AG04449 (cell line): ENCODE measurements at regions not wholly inside any gene's neighbourhood (a gene's known extent, or its start where the extent isn't known, plus 50 kb on each side); places are given as distances from the start of the nearest gene placed in this dataset.

ENCODE experiments used
- CTCF ChIA-PET: fragments of 350-600 bp; formaldehyde crosslinking; extraction: SDS; loops from one replicate; lab custom pipeline; 2021; ENCODE audit warnings: antibody characterized with exemption; lab: Yijun Ruan, JAX
- POLR2A ChIA-PET: fragments of 400-600, 350-600 bp; formaldehyde crosslinking; extraction: SDS; loops from one replicate; lab custom pipeline; 2020; ENCODE audit warnings: antibody characterized with exemption, inconsistent platforms; lab: Yijun Ruan, JAX
- DNase-seq: peaks from one replicate; pipeline ENCODE4 v3.0.0-alpha.2; 2010; ENCODE audit warnings: low read depth, low spot score
- H3K4me3 ChIP-seq: 2 replicates; pipeline ENCODE4 v1.5.1; 2011; ENCODE audit warnings: low read depth, mild to moderate bottlenecking, control low read depth, low read length
- CTCF ChIP-seq: IDR thresholded peaks from one replicate; pipeline ENCODE4 v1.5.1; 2011; ENCODE audit warnings: mild to moderate bottlenecking, moderate library complexity, low read length, control low read depth, inconsistent platforms; ENCODE audit not compliant: insufficient read depth; ENCODE audit errors: missing control alignments

- CTCF ChIA-PET: no interaction called here
- no peak for TF ChIP-seq CTCF
- POLR2A ChIA-PET: no interaction called here
- no peak overlapping the region for H3K4me3 ChIP-seq
- no peak for DNase-seq
Measured at GRCh38 chr13:87783366-87783765, 112.2 kb downstream of the SLITRK5 start.

- POLR2A ChIA-PET: no interaction called here
- no peak for DNase-seq
- no peak overlapping the region for H3K4me3 ChIP-seq
- CTCF ChIA-PET: no interaction called here
- no peak for TF ChIP-seq CTCF
Measured at GRCh38 chr13:87788363-87788762, 117.2 kb downstream of the SLITRK5 start.

- CTCF ChIA-PET: no interaction called here
- DNase-seq: no peak
- TF ChIP-seq CTCF: no peak
- H3K4me3 ChIP-seq: no peak overlapping the region
- POLR2A ChIA-PET: no interaction called here
Measured at GRCh38 chr13:87792878-87793277, 121.7 kb downstream of the SLITRK5 start.

GRCh38 chr13:87798536-87798935, 127.4 kb downstream of the SLITRK5 start:
- no peak overlapping the region for H3K4me3 ChIP-seq
- ChIA-PET POLR2A (no interaction called here), CTCF (no interaction called here)
- no peak for TF ChIP-seq CTCF
- no peak for DNase-seq

GRCh38 chr13:87810391-87810801, 139.2 kb downstream of the SLITRK5 start:
- no peak for TF ChIP-seq CTCF
- CTCF ChIA-PET: no interaction called here
- no peak overlapping the region for H3K4me3 ChIP-seq
- DNase-seq: no peak
- POLR2A ChIA-PET: no interaction called here

- no peak overlapping the region for H3K4me3 ChIP-seq
- no peak for DNase-seq
- TF ChIP-seq CTCF: no peak
- ChIA-PET CTCF (no interaction called here), POLR2A (no interaction called here)
Measured at GRCh38 chr13:87810920-87811344, 139.8 kb downstream of the SLITRK5 start.
